Keratinocyte (primary cell): ENCODE measurements at regions not wholly inside any gene's neighbourhood (a gene's known extent, or its start where the extent isn't known, plus 50 kb on each side); places are given as distances from the start of the nearest gene placed in this dataset.
"Not testable (repeated sequence)": the region's sequence is repeated elsewhere in the genome, so short reads cannot be mapped to it uniquely, and the experiment has no call there.

Experiments
- DNase-seq: peaks from one replicate; pipeline ENCODE4 v3.0.0-alpha.2; 2011; ENCODE audit warnings: low read depth, missing footprints, low spot score
- FAIRE-seq: peaks from 2 replicates; lab custom pipeline; 2011; peaks lifted over from hg19 to GRCh38; lab: Jason Lieb, UNC
- H2AFZ ChIP-seq: 2 replicates; pipeline ENCODE4 v1.6.0; 2012; ENCODE audit warnings: low read length, control low read depth, inconsistent platforms; ENCODE audit not compliant: control insufficient read depth
- H3K27ac ChIP-seq: 2 replicates; pipeline ENCODE4 v1.5.1; 2011; ENCODE audit warnings: low read length; ENCODE audit not compliant: control insufficient read depth, insufficient read depth
- H3K27me3 ChIP-seq: 3 replicates; pipeline ENCODE4 v1.6.0; 2011; ENCODE audit warnings: low read length; ENCODE audit not compliant: control insufficient read depth, insufficient read depth; ENCODE audit errors: extremely low read depth
- H3K36me3 ChIP-seq, 2 experiments: 2 replicates in 1 of 2; 3 replicates in 1 of 2; pipeline ENCODE4 v1.5.1; 2011; ENCODE audit warnings: low read length in 2 of 2, mild to moderate bottlenecking in 1 of 2; ENCODE audit not compliant: control insufficient read depth in 2 of 2, insufficient read depth in 2 of 2; ENCODE audit errors: extremely low read depth in 1 of 2
- H3K4me1 ChIP-seq: 3 replicates; pipeline ENCODE4 v1.5.1; 2011; ENCODE audit warnings: low read length; ENCODE audit not compliant: control insufficient read depth, insufficient read depth; ENCODE audit errors: extremely low read depth
- H3K4me2 ChIP-seq: 3 replicates; pipeline ENCODE4 v1.6.0; 2011; ENCODE audit warnings: low read depth, low read length; ENCODE audit not compliant: control insufficient read depth, insufficient read depth; ENCODE audit errors: extremely low read depth
- H3K4me3 ChIP-seq, 3 experiments: fragments of 200-600 bp in 1 of 3; sonication (generic) in 1 of 3; 2 replicates in 2 of 3; 3 replicates in 1 of 3; pipeline ENCODE4 v1.5.1; 2011 to 2016; ENCODE audit warnings: low read length in 3 of 3, mild to moderate bottlenecking in 3 of 3, control low read depth in 2 of 3, inconsistent platforms in 1 of 3, low read depth in 1 of 3, mixed read lengths in 1 of 3, mixed run types in 1 of 3, moderate library complexity in 1 of 3; ENCODE audit not compliant: control insufficient read depth in 2 of 3, insufficient read depth in 2 of 3; ENCODE audit errors: extremely low read depth in 1 of 3
- H3K79me2 ChIP-seq: 2 replicates; pipeline ENCODE4 v1.6.0; 2012; ENCODE audit warnings: low read length; ENCODE audit not compliant: control insufficient read depth, insufficient read depth
- H3K9ac ChIP-seq: 3 replicates; pipeline ENCODE4 v1.6.0; 2011; ENCODE audit warnings: low read length; ENCODE audit not compliant: control insufficient read depth, insufficient read depth; ENCODE audit errors: extremely low read depth
- H3K9me1 ChIP-seq: 3 replicates; pipeline ENCODE4 v1.6.0; 2011; ENCODE audit warnings: low read length; ENCODE audit not compliant: control insufficient read depth, insufficient read depth; ENCODE audit errors: extremely low read depth
- H3K9me3 ChIP-seq: 2 replicates; pipeline ENCODE4 v1.5.1; 2012; ENCODE audit warnings: low read depth, low read length; ENCODE audit not compliant: control insufficient read depth
- H4K20me1 ChIP-seq: 3 replicates; pipeline ENCODE4 v1.6.0; 2011; ENCODE audit warnings: low read length; ENCODE audit not compliant: control insufficient read depth, insufficient read depth; ENCODE audit errors: extremely low read depth
- EZH2 ChIP-seq: IDR thresholded peaks from one replicate; pipeline ENCODE4 v1.6.1; 2012; ENCODE audit warnings: inconsistent platforms, mild to moderate bottlenecking, low read length, moderate library complexity
- dilution Hi-C: fragments of 300-500 bp; cut with MboI; formaldehyde crosslinking; loops from one replicate; pipeline ENCODE4 v1.7.0; 2020; ENCODE audit warnings: low sequenced_read_pairs; ENCODE audit not compliant: extremely low pct_ligation_motif_present
- TF ChIP-seq, protein P1 (sequence below), 3 experiments: IDR thresholded peaks in 1 of 3; conservative IDR thresholded peaks in 1 of 3; optimal IDR thresholded peaks in 1 of 3; 2 replicates in 2 of 3; 3 replicates in 1 of 3; pipeline versions ENCODE3 to v1.5.1; 2011; ENCODE audit warnings: low read length in 3 of 3, mild to moderate bottlenecking in 3 of 3, moderate library complexity in 2 of 3, control low read depth in 1 of 3, inconsistent platforms in 1 of 3; ENCODE audit not compliant: insufficient read depth in 2 of 3; ENCODE audit errors: extremely low read depth in 1 of 3

DNA sequence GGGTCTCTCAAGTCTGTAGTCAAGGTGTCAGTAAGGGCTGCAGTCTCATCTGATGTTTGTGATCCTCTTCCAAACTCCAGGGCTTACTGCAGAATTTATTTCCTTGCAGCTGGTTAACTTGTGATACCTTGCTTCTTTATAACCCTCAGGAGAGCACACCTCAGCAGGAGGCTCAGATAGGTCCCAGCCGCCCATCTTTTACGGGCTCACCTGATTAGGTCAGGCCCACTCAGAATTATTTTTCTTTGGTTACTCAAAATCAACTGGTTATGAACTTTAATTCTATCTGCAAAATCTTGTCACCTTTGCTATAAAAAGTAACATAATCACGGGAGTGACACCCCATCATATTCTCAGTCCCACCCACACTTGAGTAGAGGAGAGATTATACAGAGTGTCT lies 99.9 kb upstream of the BEND4 start:
- no peak for TF ChIP-seq EZH2
- TF ChIP-seq, protein P1, sequence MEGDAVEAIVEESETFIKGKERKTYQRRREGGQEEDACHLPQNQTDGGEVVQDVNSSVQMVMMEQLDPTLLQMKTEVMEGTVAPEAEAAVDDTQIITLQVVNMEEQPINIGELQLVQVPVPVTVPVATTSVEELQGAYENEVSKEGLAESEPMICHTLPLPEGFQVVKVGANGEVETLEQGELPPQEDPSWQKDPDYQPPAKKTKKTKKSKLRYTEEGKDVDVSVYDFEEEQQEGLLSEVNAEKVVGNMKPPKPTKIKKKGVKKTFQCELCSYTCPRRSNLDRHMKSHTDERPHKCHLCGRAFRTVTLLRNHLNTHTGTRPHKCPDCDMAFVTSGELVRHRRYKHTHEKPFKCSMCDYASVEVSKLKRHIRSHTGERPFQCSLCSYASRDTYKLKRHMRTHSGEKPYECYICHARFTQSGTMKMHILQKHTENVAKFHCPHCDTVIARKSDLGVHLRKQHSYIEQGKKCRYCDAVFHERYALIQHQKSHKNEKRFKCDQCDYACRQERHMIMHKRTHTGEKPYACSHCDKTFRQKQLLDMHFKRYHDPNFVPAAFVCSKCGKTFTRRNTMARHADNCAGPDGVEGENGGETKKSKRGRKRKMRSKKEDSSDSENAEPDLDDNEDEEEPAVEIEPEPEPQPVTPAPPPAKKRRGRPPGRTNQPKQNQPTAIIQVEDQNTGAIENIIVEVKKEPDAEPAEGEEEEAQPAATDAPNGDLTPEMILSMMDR (optimal IDR thresholded peaks at IDR 0.05 in 1 of 3, IDR thresholded peaks at IDR 0.05 in 1 of 3, conservative IDR thresholded peaks at IDR 0.05 in 1 of 3; ENCODE audit: extremely low read depth in 1 of 3, insufficient read depth in 2 of 3, low read length in 3 of 3), result no peak
- dilution Hi-C loops, result no loop called here
- Histone ChIP-seq H3K36me3 (no peaks in the 10 kb centered on the region), H3K4me2 (no peak overlapping the region), H3K27ac (no peak overlapping the region), H3K9me1 (no peaks in the 10 kb centered on the region), H2AFZ (no peak overlapping the region), H3K4me3 (no peak overlapping the region), H4K20me1 (no peaks in the 10 kb centered on the region), H3K27me3 (no peaks in the 10 kb centered on the region), H3K9me3 (no peaks in the 10 kb centered on the region), H3K4me1 (no peaks in the 10 kb centered on the region), H3K9ac (no peak overlapping the region), H3K79me2 (no peaks in the 10 kb centered on the region)
- FAIRE-seq (no peak), DNase-seq (no peak)

DNA sequence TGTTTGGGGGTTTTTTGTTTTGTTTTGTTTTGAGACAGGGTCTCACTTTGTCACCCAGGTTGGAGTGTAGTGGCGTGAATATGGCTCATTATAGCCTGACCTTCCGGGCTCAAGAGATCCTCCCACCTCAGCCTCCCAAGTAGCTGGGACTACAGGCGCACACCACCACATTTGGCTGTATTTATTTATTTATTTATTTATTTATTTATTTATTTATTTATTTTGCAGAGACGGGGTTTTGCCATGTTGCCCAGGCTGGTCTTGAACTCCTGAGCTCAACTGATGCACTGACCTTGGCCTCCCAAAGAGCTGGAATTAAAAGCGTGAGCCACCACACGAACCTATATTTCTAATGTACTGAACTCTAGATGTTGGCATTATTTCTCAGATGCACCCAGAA lies 105.2 kb upstream of the BEND4 start:
- H3K36me3 ChIP-seq, H2AFZ ChIP-seq, H3K4me2 ChIP-seq, FAIRE-seq, H3K9ac ChIP-seq, H3K79me2 ChIP-seq, H4K20me1 ChIP-seq, dilution Hi-C loops, H3K9me1 ChIP-seq, H3K27ac ChIP-seq, H3K4me1 ChIP-seq, H3K9me3 ChIP-seq, H3K4me3 ChIP-seq, DNase-seq, H3K27me3 ChIP-seq: not testable (repeated sequence)

DNA sequence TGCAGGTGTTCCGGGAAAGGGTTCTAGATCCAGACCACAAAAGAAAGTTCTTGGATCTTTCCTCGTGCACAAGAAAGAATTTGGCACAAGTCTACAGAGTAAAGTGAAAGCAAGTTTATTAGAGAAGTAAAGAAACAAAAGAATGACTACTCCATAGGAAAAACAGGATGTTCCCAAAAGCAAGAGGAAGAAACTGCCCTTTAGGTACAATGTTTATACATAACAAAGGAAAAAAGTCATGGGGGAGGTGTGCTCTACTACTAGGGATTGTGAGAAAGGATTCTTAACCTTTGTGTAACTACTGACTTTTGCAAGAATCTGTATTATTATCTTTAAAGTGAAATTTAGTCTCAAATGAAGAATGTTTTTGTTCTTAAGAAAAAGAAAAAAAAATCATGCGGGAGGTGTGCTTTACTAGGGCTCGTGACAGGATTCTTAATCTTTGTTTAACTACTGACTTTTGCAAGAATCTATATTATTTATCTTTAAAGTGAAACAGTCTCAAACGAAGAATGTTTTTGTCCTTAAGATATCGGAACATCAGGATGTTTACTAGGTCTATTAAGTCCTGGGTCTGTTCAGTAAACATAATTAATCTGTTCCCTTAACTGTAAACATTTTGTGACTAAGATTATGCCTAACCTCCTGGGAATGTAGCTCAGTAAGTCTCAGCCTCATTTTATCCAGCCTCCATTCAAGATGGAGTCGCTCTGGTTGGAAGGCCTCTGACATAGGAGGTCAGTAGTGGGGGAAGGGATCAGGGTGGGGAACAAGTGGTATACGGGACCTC lies 110.4 kb upstream of the BEND4 start:
- Histone ChIP-seq H3K9me3 (no peaks in the 10 kb centered on the region), H3K9me1 (no peaks in the 10 kb centered on the region), H3K4me2 (no peak overlapping the region), H3K9ac (no peak overlapping the region), H3K27ac (no peak overlapping the region), H4K20me1 (no peaks in the 10 kb centered on the region), H3K79me2 (no peaks in the 10 kb centered on the region), H3K27me3 (no peaks in the 10 kb centered on the region), H2AFZ (no peak overlapping the region), H3K4me1 (no peaks in the 10 kb centered on the region), H3K4me3 (no peak overlapping the region), H3K36me3 (no peaks in the 10 kb centered on the region)
- no peak for TF ChIP-seq EZH2
- TF ChIP-seq, protein P1 (optimal IDR thresholded peaks at IDR 0.05 in 1 of 3, IDR thresholded peaks at IDR 0.05 in 1 of 3, conservative IDR thresholded peaks at IDR 0.05 in 1 of 3; ENCODE audit: extremely low read depth in 1 of 3, insufficient read depth in 2 of 3, low read length in 3 of 3), result no peak
- dilution Hi-C loops, result no loop called here
- FAIRE-seq (no peak), DNase-seq (no peak)
